GM23338 (cell line): ENCODE measurements at regions not wholly inside any gene's neighbourhood (a gene's known extent, or its start where the extent isn't known, plus 50 kb on each side); places are given as distances from the start of the nearest gene placed in this dataset.

Experiments used
- CREB1 ChIP-seq: fragments of 250-450 bp; sonication (Bioruptor Pico); IDR thresholded peaks from 2 replicates; pipeline ENCODE4 v1.5.0; 2020; ENCODE audit warnings: low read depth, mild to moderate bottlenecking, moderate library complexity
- CTCF ChIP-seq, 2 experiments: fragments of 200-600 bp in 1 of 2; sonication (generic) in 1 of 2; conservative IDR thresholded peaks; 2 replicates each; pipeline versions ENCODE4 v1.5.1 to v1.6.1; 2016 to 2017; ENCODE audit warnings: antibody characterized with exemption in 2 of 2, low read depth in 2 of 2, mild to moderate bottlenecking in 2 of 2, moderate library complexity in 1 of 2
- ETS1 ChIP-seq: IDR thresholded peaks from 2 replicates; pipeline ENCODE4 v1.6.1; 2016; ENCODE audit warnings: antibody characterized with exemption
- EZH2 ChIP-seq: fragments of 200-600 bp; sonication (generic); IDR thresholded peaks from one replicate; pipeline ENCODE4 v1.8.0; 2017; ENCODE audit warnings: antibody characterized with exemption, mild to moderate bottlenecking, low read depth; ENCODE audit not compliant: unreplicated experiment
- EZH2phosphoT487 ChIP-seq: fragments of 200-600 bp; sonication (generic); IDR thresholded peaks from one replicate; pipeline ENCODE4 v1.8.1; 2018; ENCODE audit warnings: antibody characterized with exemption; ENCODE audit not compliant: unreplicated experiment
- JUNB ChIP-seq: IDR thresholded peaks from one replicate; pipeline ENCODE4 v1.6.1; 2016; ENCODE audit warnings: antibody characterized with exemption; ENCODE audit not compliant: unreplicated experiment
- NANOG ChIP-seq: IDR thresholded peaks from 2 replicates; pipeline ENCODE4 v1.6.1; 2016; ENCODE audit warnings: antibody characterized with exemption, borderline replicate concordance
- POLR2AphosphoS5 ChIP-seq: IDR thresholded peaks from 2 replicates; pipeline ENCODE4 v1.6.1; 2016; ENCODE audit warnings: antibody characterized with exemption, low read depth
- REST ChIP-seq: IDR thresholded peaks from one replicate; pipeline ENCODE4 v1.6.1; 2018; ENCODE audit warnings: antibody characterized with exemption; ENCODE audit not compliant: unreplicated experiment
- STAT1 ChIP-seq: IDR thresholded peaks from one replicate; pipeline ENCODE4 v1.6.1; 2016; ENCODE audit warnings: antibody characterized with exemption; ENCODE audit not compliant: unreplicated experiment
- ZNF114 ChIP-seq: fragments of 250-450 bp; sonication (Bioruptor Pico); IDR thresholded peaks from 2 replicates; pipeline ENCODE4 v1.5.0; 2020; ENCODE audit warnings: mild to moderate bottlenecking, moderate library complexity
- ZNF331 ChIP-seq: fragments of 250-450 bp; sonication (Bioruptor Pico); IDR thresholded peaks from 2 replicates; pipeline ENCODE4 v1.5.0; 2020; ENCODE audit warnings: low read depth, mild to moderate bottlenecking, moderate library complexity
- ZNF462 ChIP-seq: fragments of 250-450 bp; sonication (Bioruptor Pico); IDR thresholded peaks from 2 replicates; pipeline ENCODE4 v1.5.0; 2020; ENCODE audit warnings: mild to moderate bottlenecking, moderate library complexity

- TF ChIP-seq CTCF (conservative IDR thresholded peaks at IDR 0.05; ENCODE audit: low read depth in 2 of 2) = no peak
- TF ChIP-seq REST = no peak
- no peak for TF ChIP-seq EZH2
- no peak for TF ChIP-seq EZH2phosphoT487
- TF ChIP-seq CREB1 (CRISPR knock-in tag) = no peak
- no peak for TF ChIP-seq STAT1
- TF ChIP-seq POLR2AphosphoS5 = no peak
- no peak for TF ChIP-seq ZNF114 (CRISPR knock-in tag)
- TF ChIP-seq JUNB = no peak
- TF ChIP-seq ZNF462 = no peak
- TF ChIP-seq ETS1 = no peak
- TF ChIP-seq NANOG = no peak
- TF ChIP-seq ZNF331 = no peak
Observed at GRCh38 chr6:100119261-100119660, 125.2 kb upstream of the MCHR2 start.
